ENCODE measurements at regions not wholly inside any gene's neighbourhood (a gene's known extent, or its start where the extent isn't known, plus 50 kb on each side); places are given as distances from the start of the nearest gene placed in this dataset.

DNA sequence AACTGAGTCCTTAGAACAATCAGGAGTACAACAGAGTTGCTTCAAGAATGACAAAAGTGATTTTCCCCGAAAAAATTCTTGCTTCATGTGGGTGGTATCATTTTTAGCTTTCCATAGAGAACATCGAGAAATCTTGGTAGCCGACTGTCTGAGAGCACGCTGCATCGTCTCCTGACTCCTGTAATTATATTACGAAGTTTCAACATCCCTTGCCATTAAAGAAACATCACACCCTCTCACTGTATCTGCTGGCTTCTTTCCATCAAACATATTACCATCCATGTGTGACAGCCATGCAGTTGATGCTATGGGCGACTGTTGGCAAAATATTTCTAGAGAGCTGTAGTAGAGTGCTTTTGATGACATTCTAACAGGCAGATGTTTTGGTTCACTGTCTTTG is 311.2 kb downstream of the CMPK2 start:
- no peak overlapping the region for H3K4me3 ChIP-seq (ENCODE audit: low read length)
- DNase-seq (ENCODE audit: low read depth, low spot score): no peak

DNA sequence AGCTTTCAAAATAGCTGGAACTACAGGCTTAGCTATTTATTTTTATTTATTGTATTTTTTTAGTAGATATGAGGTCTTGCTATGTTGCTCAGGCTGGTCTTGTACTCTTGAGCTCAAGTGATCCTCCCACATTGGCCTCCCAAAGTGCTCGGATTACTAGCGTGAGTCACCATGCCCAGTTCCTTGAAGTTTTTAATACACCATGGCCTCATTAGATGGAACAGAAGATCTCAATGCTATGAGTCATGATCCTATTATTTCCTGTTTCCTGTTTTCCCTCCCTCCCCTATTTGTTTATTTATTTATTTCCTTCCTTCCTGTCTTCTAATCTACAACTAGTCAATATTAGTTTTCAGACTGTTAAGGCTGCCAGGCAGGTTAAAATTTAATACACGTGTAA is 309.0 kb downstream of the CMPK2 start:
- H3K4me3 ChIP-seq (ENCODE audit: low read length): no peak overlapping the region
- no peak for DNase-seq (ENCODE audit: low read depth, low spot score)

DNA sequence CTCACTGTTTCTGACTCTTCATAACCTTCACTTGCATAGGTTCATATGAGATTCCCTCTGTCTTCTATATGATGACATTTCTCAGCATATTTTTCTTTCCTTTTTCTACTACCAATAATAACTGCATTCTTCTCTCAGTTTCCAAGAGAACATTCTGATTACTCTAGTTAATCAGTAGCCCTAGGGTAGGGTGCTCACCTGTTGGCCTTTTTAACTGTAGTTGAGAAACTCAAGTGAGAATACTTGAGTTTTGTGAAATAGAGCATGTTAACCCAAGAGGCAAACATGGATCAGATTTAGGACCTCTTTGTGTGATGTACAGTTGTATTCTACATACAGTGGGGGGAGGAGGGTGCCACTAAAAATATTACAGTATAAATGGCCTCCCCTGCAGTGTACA is 308.0 kb downstream of the CMPK2 start:
- H3K4me3 ChIP-seq (ENCODE audit: low read length): no peak overlapping the region
- DNase-seq (ENCODE audit: low read depth, low spot score): no peak

DNA sequence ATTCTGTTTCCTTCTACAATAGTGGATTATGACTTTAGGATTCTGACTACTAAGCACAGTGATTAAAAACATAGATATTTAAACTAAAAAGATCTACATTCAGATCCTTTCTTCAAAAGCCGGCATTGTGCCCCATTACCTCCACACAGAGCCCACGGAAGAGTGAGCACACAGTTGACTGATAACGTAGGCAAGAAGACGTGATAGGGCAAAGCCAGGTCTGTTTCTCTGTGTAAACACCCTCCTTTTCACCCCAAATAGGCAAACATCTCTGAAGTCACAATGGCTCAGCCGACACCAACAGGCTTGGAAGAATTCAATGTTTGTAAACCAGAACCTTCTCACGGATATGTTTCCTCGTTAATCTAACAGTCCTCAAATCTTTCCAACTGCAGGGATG is 302.9 kb downstream of the CMPK2 start:
- no peak for DNase-seq (ENCODE audit: low read depth, low spot score)
- H3K4me3 ChIP-seq (ENCODE audit: low read length): no peak overlapping the region

DNA sequence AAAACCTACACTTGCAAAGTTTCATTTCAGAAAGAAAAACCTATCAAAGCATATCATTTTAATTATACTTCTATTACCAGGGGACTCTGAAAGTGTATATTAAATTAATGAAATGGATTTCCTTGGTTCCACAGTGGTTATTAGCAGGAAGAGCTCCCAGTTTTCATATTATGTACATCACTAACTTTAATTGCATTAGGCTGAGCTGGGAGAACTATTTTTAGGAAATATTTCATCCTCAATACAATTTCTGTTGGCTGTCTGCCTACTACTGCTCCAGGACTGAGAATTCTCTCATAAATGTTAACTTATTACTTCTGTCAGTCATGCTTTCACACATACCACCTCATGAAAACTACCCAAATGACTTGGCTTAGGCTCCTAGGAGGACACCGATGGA is 301.4 kb downstream of the CMPK2 start:
- H3K4me3 ChIP-seq (ENCODE audit: low read length): no peak overlapping the region
- DNase-seq (ENCODE audit: low read depth, low spot score): no peak

DNA sequence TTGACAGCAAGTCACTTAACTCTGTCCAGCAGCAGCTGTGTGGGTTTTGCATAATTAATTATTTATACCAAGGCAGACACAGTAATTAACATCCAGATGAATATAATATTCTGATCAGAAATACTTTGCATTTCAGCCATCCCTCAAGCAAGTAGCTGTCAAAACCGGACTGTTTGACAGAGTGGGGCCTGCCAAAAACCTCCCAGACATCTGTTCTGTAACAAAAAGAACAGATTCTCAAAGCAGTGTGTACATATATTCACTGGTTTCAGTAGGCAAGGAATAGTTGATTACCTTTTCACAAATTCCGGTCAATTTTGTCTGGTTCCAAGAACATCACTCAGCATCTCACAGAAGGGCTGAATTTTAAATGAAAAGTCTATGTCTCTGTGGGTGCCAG is 291.6 kb downstream of the CMPK2 start:
- no peak for DNase-seq (ENCODE audit: low read depth, low spot score)
- no peak overlapping the region for H3K4me3 ChIP-seq (ENCODE audit: low read length)

DNA sequence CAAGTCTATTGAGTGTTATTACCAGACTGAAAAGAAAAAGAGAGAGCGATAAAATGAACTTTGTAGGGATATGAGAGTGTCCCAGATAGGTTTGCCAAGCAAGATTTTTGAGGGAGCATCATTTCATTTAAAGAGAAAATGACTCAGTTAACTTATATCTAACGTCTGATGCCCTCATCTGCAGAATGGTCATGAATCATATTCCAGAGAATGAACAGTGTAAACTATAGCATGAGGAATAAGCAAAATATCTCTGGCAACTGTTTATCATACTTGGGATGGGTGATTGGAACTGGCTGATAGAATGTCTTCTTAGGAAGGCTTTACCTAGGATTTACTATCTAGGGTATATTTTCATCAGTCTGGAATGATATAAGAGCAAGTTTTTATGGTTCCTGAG is 289.4 kb downstream of the CMPK2 start:
- no peak overlapping the region for H3K4me3 ChIP-seq (ENCODE audit: low read length)
- DNase-seq (ENCODE audit: low read depth, low spot score): no peak

DNA sequence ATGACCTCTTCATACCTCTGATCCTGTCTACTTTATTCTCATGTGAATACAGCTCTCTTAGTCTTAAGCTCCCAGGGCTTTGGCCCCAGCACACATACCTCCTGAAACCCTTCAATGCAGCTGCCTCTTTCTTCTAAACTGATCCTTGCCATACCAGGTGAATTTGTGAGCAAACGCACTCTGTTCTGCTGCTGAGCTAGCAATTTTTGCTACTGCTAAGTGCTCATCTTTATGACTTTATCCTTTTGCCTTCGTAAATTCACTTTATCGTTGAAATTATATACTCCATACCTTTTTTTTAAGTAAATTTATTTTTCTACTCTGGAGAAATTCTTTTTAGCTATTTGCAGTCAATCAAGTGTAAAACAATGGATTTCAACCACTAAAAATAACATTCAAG is 287.7 kb downstream of the CMPK2 start:
- DNase-seq (ENCODE audit: low read depth, low spot score): no peak
- no peak overlapping the region for H3K4me3 ChIP-seq (ENCODE audit: low read length)

DNA sequence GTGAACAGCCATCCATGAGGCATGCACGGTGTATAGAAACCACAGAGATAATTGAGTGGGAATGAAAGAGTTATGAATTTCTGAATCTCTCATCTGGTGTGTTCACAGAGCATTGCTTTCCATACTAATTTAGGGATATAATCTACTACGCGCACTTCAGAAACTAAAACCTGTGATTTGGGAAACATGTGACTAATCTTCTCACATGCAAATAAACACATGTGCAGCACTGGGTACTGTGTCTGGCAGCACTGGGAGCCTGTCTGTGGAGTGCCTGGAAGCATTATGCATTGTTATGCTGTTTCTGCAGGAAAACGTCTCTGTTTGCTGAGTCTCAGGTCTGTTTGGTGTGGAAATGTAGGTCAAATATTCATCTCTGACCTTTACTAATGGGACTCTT is 287.3 kb downstream of the CMPK2 start:
- H3K4me3 ChIP-seq (ENCODE audit: low read length): no peak overlapping the region
- DNase-seq (ENCODE audit: low read depth, low spot score): no peak

DNA sequence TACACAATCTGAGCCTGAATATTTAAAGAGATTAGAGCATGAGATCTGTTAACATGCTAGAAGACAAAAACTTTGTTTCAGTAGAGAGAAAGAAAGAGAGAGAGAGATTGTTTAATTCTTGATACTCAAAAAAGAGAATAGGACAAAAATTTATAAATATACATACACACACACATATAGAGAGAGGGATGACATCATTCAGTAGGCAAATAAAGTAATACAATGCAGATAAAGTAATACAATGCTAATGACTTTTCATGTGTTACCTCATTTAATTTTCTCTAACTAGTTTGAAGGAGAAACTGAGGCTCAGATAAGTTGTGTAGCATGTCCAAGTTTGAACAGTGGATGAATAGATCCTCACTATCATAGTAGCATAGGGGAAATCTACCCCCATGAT is 286.4 kb downstream of the CMPK2 start:
- DNase-seq (ENCODE audit: low read depth, low spot score): no peak
- no peak overlapping the region for H3K4me3 ChIP-seq (ENCODE audit: low read length)

DNA sequence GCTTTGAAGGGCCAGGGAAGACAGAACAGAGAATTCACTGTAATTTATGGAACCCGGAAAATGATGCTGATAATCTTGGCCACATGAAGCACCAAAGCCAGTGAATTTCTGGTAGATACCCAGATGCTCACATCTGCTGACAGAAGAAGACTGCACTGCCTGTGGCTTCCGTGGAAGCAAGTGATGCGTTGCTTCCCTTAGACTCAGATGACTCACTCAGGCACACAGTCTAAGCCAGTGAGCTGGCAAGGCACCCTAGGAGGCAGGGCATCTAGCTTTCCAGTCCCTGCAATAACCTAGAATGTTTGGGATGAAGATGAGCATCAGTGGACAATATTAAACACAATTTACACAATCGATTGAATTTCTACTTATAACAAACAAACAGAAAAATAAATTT is 284.7 kb downstream of the CMPK2 start:
- DNase-seq (ENCODE audit: low read depth, low spot score): no peak
- no peak overlapping the region for H3K4me3 ChIP-seq (ENCODE audit: low read length)

DNA sequence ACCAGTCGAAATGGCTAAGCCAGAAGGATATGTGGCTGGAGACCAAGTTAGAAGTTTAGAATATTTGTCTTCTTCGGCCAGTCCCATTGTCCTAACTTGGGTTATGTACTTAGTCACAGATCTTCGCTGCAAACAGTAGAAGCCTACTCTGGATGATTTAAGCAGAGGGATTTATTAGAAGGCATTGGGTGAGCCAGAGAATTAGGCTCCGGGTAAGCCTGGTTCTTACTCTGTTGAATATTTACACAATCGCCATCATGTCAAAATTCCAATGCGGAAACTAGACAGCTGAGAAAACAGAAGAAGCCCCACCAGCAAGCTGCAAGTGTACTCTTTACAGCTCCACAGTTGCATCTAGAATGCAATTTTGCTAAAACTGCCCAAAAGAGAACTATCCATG is 276.6 kb downstream of the CMPK2 start:
- no peak overlapping the region for H3K4me3 ChIP-seq (ENCODE audit: low read length)
- DNase-seq (ENCODE audit: low read depth, low spot score): no peak

DNA sequence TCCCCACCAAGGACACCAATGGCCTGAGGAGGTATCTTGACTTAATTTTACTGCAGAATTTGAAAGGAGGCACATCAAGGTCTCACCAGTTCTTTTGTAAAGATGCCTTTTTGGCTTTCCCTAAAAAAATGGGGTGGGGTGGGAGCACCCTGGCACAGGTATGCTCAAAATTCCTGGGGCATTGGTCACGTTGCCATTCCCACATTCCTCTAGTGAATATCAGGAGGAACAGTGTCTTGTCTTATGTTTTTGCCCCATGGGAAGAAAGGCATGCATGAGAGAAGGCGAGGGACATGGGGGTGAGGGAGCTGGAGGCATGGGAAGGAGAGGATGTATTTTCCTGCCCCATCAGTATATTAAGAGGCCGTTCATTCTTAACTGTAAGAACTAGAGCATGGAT is 275.3 kb downstream of the CMPK2 start:
- no peak for DNase-seq (ENCODE audit: low read depth, low spot score)
- H3K4me3 ChIP-seq (ENCODE audit: low read length): no peak overlapping the region

DNA sequence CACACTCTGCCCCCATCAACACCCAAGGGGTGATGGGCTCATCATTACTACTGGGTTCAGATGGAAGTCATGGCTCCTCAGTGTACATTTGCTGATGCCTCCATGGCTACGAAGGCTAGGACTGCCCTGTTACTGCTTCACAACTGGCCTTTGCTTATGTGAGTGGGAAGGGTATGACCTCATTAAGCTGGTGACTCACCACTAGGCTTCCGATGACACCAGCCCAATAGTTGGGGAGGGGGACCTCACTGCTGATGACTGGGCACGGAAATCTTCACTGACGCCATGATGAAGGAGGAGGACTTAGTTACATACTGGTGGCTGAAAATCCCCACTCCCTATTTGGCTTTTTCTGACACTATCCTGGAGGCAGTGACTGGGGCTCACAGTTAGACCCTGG is 263.2 kb downstream of the CMPK2 start:
- no peak for DNase-seq (ENCODE audit: low read depth, low spot score)
- H3K4me3 ChIP-seq (ENCODE audit: low read length): no peak overlapping the region

DNA sequence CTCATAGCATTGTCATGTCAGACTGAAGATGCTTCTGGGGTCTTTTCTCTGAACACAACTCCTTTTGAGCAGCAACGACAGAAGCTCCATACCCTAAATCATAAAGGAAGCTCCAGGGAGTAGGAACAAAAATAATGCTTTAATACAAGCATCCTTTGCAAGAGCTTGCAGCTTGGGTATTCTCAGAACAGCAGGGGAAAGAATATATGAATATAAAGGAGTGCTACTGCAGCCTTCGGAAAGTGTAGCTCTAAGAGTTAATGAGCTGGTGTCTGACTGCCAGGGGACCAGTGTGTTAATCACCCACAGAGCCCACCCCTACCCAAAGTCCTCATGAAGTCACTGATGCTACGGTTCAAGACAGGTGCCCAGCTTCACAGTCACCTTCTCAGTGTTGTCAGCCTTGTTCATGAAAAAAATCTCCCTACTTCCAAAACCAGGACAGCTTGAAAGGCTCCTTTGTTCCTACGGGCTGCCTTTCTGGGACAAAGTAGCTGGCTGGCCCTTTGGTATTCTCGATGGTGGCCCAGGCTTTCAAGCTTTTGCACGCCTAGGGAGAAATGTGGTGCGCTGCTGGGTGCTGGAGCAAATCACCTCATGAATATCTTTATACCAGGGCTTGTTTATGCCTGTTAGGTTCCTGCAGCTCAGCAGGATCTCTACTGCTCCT is 259.7 kb downstream of the CMPK2 start:
- no peak for DNase-seq (ENCODE audit: low read depth, low spot score)
- no peak overlapping the region for H3K4me3 ChIP-seq (ENCODE audit: low read length)

DNA sequence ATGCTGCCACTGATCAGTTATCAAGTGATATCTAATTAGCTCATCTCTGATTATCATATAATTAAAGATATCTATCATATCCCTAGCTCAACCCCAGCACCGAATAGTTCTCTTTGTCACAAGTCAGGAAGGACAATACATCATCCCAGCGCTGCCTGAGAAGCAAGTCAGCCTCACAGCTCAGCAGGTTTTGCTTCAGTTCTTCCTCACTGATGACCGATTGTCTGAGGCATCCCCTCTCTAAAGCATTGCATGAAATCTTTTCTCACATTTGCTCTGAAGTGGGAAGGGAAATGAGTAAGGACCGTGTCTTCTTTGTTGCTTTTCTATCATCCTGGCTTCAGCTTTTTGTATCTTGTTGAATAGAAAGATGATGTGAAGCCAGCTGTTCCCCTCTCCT is 247.9 kb downstream of the CMPK2 start:
- H3K4me3 ChIP-seq (ENCODE audit: low read length): no peak overlapping the region
- DNase-seq (ENCODE audit: low read depth, low spot score): no peak

DNA sequence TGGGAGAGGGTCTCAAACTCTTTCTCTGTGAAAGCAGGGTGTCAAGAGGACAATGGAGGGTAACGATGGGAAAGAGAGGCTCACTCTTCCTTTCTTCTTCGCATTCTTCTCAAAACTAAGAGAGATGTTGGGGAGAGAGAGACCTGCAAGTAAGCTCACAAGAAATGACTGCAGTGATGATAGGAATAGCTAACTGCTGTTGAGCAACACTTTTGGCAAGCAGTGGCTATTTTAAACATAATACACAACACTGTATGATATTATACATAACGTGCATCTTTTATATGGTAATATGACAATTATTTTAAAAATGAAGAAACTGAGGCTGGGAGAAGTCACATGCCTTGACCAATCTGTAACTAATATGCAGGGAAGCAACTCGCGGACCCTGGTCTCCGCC is 247.5 kb downstream of the CMPK2 start:
- no peak for DNase-seq (ENCODE audit: low read depth, low spot score)
- H3K4me3 ChIP-seq (ENCODE audit: low read length): no peak overlapping the region

DNA sequence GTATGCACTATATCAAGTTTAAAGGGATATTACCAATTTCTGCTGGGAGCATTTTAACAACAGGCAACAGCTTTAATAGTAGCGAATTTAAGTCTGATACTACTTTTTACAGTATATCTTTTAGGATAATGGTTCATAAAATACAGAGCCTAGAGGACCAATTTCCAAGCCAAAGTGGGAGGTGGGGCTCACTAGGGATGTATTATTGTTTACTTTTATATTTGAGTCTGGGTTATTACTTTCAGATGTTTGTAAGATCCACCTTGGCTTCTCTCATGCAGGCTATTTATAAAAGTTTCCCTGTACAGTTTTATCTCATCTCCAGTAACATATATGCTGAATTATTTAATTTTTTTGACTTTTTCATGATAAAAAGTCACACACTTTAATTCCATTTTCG is 242.0 kb downstream of the CMPK2 start:
- no peak overlapping the region for H3K4me3 ChIP-seq (ENCODE audit: low read length)
- no peak for DNase-seq (ENCODE audit: low read depth, low spot score)

DNA sequence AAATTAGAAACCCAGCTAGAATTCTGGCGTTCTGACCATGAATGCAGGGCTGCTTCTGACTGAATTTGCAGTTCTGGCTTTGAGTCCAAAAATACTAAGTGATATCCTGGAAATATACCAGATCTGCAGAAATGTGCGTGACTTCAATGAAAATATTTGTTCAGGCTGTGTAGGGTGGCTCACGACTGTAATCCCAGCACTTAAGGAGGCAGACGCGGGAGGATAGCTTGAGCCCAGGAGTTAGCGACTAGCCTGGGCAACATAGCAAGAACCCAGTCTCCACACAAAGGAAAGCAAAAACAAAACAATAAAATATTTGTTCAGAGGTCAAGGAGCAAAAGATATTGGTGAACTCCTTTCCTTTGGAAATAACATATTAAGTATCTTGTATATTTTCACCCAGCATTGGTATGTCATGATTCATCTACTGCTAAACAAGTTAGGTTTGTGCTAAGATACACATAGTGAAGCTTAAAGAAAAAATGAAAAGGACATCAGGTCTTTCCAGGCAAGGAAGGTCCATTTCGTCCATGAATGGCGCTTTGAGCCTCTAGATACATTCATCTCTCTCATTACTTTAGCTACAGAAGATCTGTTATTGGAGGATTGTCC is 239.2 kb downstream of the CMPK2 start:
- H3K4me3 ChIP-seq (ENCODE audit: low read length): no peak overlapping the region
- DNase-seq (ENCODE audit: low read depth, low spot score): no peak

DNA sequence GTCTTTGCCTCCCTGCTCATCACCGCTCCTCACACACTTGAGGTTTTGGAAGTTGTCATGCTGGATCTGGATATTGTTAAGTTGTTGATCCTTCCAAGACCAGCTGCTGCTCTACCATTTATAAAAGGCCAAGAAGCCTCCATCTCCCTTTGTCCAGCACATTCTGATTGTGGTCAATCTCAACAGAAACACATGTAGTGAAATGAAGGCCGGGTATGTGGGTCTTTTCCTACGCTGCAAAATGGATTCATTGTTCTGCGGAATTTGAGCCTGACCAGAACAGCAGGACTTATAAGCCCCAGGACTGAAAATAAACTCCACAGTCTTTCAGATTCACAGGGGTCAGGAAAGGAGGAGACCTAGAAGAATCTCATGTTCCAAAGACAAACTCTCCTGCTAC is 238.4 kb downstream of the CMPK2 start:
- no peak overlapping the region for H3K4me3 ChIP-seq (ENCODE audit: low read length)
- DNase-seq (ENCODE audit: low read depth, low spot score): no peak

DNA sequence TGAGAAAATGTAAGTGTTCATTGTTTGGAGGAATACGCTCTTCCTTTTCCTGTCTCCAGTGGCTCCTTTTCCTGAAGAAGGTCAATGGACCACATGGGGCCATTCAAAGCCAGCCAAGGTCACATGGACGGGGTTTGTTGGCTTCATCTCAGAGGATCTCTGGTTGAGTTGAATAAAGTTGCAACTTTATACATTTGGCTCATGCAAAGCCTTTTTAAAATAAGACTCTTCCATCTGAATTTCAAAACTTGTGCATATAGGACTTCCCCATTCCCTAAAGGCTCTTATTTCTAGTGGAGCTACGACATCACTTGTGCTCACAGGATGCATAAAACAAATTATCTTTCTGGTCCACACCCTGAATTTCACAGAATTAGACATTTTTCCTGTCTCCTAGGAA is 235.5 kb downstream of the CMPK2 start:
- H3K4me3 ChIP-seq (ENCODE audit: low read length): no peak overlapping the region
- no peak for DNase-seq (ENCODE audit: low read depth, low spot score)

Measured in Jurkat, Clone E6-1 (cell line).